Neuronal stem cell (in vitro differentiated cells): ENCODE measurements at regions not wholly inside any gene's neighbourhood (a gene's known extent, or its start where the extent isn't known, plus 50 kb on each side); places are given as distances from the start of the nearest gene placed in this dataset.

Experiments
- DNase-seq: peaks from one replicate; pipeline ENCODE4 v3.0.0-alpha.2; 2013; ENCODE audit warnings: low spot score
- H2AFZ ChIP-seq: one replicate; pipeline ENCODE4 v1.6.1; 2013; ENCODE audit warnings: mild to moderate bottlenecking, low read length, inconsistent platforms
- H2AK5ac ChIP-seq: 2 replicates; pipeline ENCODE4 v1.6.1; 2013; ENCODE audit warnings: low read depth, mild to moderate bottlenecking, inconsistent platforms, low read length, moderate library complexity, mixed read lengths
- H2BK120ac ChIP-seq: 2 replicates; pipeline ENCODE4 v1.6.1; 2013; ENCODE audit warnings: low read depth, mild to moderate bottlenecking, inconsistent platforms, low read length, moderate library complexity, mixed read lengths
- H2BK12ac ChIP-seq: one replicate; pipeline ENCODE4 v1.6.1; 2013; ENCODE audit warnings: low read length, inconsistent platforms
- H2BK15ac ChIP-seq: 2 replicates; pipeline ENCODE4 v1.6.1; 2013; ENCODE audit warnings: mild to moderate bottlenecking, low read length, inconsistent platforms, mixed read lengths
- H2BK5ac ChIP-seq: one replicate; pipeline ENCODE4 v1.6.1; 2013; ENCODE audit warnings: inconsistent platforms, mild to moderate bottlenecking, low read length, moderate library complexity
- H3K14ac ChIP-seq: one replicate; pipeline ENCODE4 v1.6.1; 2013; ENCODE audit warnings: low read length, inconsistent platforms
- H3K18ac ChIP-seq: 2 replicates; pipeline ENCODE4 v1.6.1; 2013; ENCODE audit warnings: low read length, inconsistent platforms
- H3K23ac ChIP-seq: 2 replicates; pipeline ENCODE4 v1.6.1; 2013; ENCODE audit warnings: low read depth, mild to moderate bottlenecking, mixed read lengths, low read length, inconsistent platforms; ENCODE audit not compliant: poor library complexity
- H3K27ac ChIP-seq: replicated peaks from 3 replicates; pipeline ENCODE4 v1.5.1; 2013; ENCODE audit warnings: low read length, inconsistent platforms
- H3K27me3 ChIP-seq, 3 experiments: 2 replicates each; pipeline ENCODE4 v1.6.1; 2013; ENCODE audit warnings: low read length in 3 of 3, mild to moderate bottlenecking in 2 of 3, inconsistent platforms in 1 of 3, low read depth in 1 of 3, mixed read lengths in 1 of 3, moderate library complexity in 1 of 3; ENCODE audit not compliant: control insufficient read depth in 3 of 3, insufficient read depth in 3 of 3
- H3K36me3 ChIP-seq, 2 donors: replicated peaks in 1 of 2; 2 replicates each; pipeline ENCODE4 v1.6.1; 2013; ENCODE audit warnings: low read length in 2 of 2; ENCODE audit not compliant: control insufficient read depth in 2 of 2, insufficient read depth in 2 of 2
- H3K4ac ChIP-seq: 2 replicates; pipeline ENCODE4 v1.6.1; 2013; ENCODE audit warnings: inconsistent platforms, mild to moderate bottlenecking, low read length, moderate library complexity
- H3K4me1 ChIP-seq, 2 donors: 1 replicate in 1 of 2; 2 replicates in 1 of 2; pipeline ENCODE4 v1.6.1; 2013; ENCODE audit warnings: low read length in 2 of 2, low read depth in 1 of 2; ENCODE audit not compliant: control insufficient read depth in 2 of 2, insufficient read depth in 1 of 2
- H3K4me2 ChIP-seq: one replicate; pipeline ENCODE4 v1.6.1; 2013; ENCODE audit warnings: mild to moderate bottlenecking, low read length, inconsistent platforms; ENCODE audit not compliant: insufficient read depth, poor library complexity, severe bottlenecking
- H3K4me3 ChIP-seq, 2 donors: 2 replicates each; pipeline ENCODE4 v1.5.1; 2013; ENCODE audit warnings: low read length in 2 of 2, mild to moderate bottlenecking in 2 of 2, inconsistent platforms in 1 of 2, moderate library complexity in 1 of 2
- H3K79me1 ChIP-seq: one replicate; pipeline ENCODE4 v1.6.1; 2013; ENCODE audit warnings: low read depth, mild to moderate bottlenecking, inconsistent platforms, low read length, moderate library complexity
- H3K9ac ChIP-seq: one replicate; pipeline ENCODE4 v1.6.1; 2013; ENCODE audit warnings: mild to moderate bottlenecking, low read depth, low read length, inconsistent platforms; ENCODE audit not compliant: poor library complexity
- H3K9me3 ChIP-seq, 2 donors: replicated peaks in 1 of 2; 2 replicates each; pipeline versions ENCODE3 to v1.6.1; 2013; ENCODE audit warnings: low read length in 2 of 2, mild to moderate bottlenecking in 2 of 2, inconsistent platforms in 1 of 2, low read depth in 1 of 2, mixed read lengths in 1 of 2, moderate library complexity in 1 of 2; ENCODE audit not compliant: control insufficient read depth in 2 of 2, insufficient read depth in 1 of 2
- H4K8ac ChIP-seq: one replicate; pipeline ENCODE4 v1.6.1; 2013; ENCODE audit warnings: low read depth, mild to moderate bottlenecking, inconsistent platforms, low read length, moderate library complexity
- H4K91ac ChIP-seq: one replicate; pipeline ENCODE4 v1.6.1; 2013; ENCODE audit warnings: low read length, low read depth, mild to moderate bottlenecking, inconsistent platforms; ENCODE audit not compliant: poor library complexity
- WGBS, 2 donors: extraction: QIAGEN DNeasy Blood & Tissue Kit; methylation state at CpG; one replicate each; pipeline ENCODE4 v1.1.7; 2013; ENCODE audit warnings: missing lambda C conversion rate in 2 of 2, mixed read lengths in 1 of 2; ENCODE audit not compliant: insufficient read length in 2 of 2, insufficient replicate concordance in 1 of 2; ENCODE audit errors: extremely low coverage in 2 of 2; 5-methylcytosine and 5-hydroxymethylcytosine counted together

GRCh38 chr7:82624965-82625364 is 181.4 kb upstream of the CACNA2D1 start:
- no peak overlapping the region for H3K4ac ChIP-seq
- H3K18ac ChIP-seq, result no peak overlapping the region
- peaks cover 0 to 2% (median 0%) of the 10 kb centered on the region in 3 experiments for H3K27me3 ChIP-seq
- no peak overlapping the region for H2BK5ac ChIP-seq
- H3K36me3 ChIP-seq, result no peaks in the 10 kb centered on the region
- no peak overlapping the region for H2AFZ ChIP-seq
- H3K9me3 ChIP-seq, result no peaks in the 10 kb centered on the region
- no peak overlapping the region for H3K4me3 ChIP-seq
- no peak overlapping the region for H3K4me2 ChIP-seq
- no peak overlapping the region for H2BK12ac ChIP-seq
- H3K14ac ChIP-seq, result no peak overlapping the region
- no peak for DNase-seq
- no peak overlapping the region for H3K23ac ChIP-seq
- no peak overlapping the region for H2BK15ac ChIP-seq
- no peaks in the 10 kb centered on the region for H3K79me1 ChIP-seq
- WGBS, 2 donors, result no CpG with 5 or more reads among the region's 1 CpG
- no peak overlapping the region for H3K27ac ChIP-seq
- no peak overlapping the region for H2AK5ac ChIP-seq
- H4K8ac ChIP-seq, result no peak overlapping the region
- no peak overlapping the region for H4K91ac ChIP-seq
- H3K4me1 ChIP-seq, result no peaks in the 10 kb centered on the region
- no peak overlapping the region for H2BK120ac ChIP-seq
- no peak overlapping the region for H3K9ac ChIP-seq

GRCh38 chr7:82624337-82624736 is 180.8 kb upstream of the CACNA2D1 start:
- H3K23ac ChIP-seq, result no peak overlapping the region
- no peaks in the 10 kb centered on the region for H3K9me3 ChIP-seq
- H3K4ac ChIP-seq, result no peak overlapping the region
- no peak overlapping the region for H4K8ac ChIP-seq
- WGBS, 2 donors, result no CpG with 5 or more reads among the region's 2 CpGs
- no peak overlapping the region for H3K18ac ChIP-seq
- no peak overlapping the region for H3K4me3 ChIP-seq
- no peaks in the 10 kb centered on the region for H3K36me3 ChIP-seq
- H3K27me3 ChIP-seq, result peaks cover 0 to 2% (median 0%) of the 10 kb centered on the region in 3 experiments
- H2BK12ac ChIP-seq, result no peak overlapping the region
- H2BK120ac ChIP-seq, result no peak overlapping the region
- no peak overlapping the region for H2BK5ac ChIP-seq
- H3K79me1 ChIP-seq, result no peaks in the 10 kb centered on the region
- H3K14ac ChIP-seq, result no peak overlapping the region
- no peak overlapping the region for H3K27ac ChIP-seq
- H2AK5ac ChIP-seq, result no peak overlapping the region
- no peak for DNase-seq
- H3K9ac ChIP-seq, result no peak overlapping the region
- no peak overlapping the region for H3K4me2 ChIP-seq
- H2BK15ac ChIP-seq, result no peak overlapping the region
- H3K4me1 ChIP-seq, result no peaks in the 10 kb centered on the region
- no peak overlapping the region for H2AFZ ChIP-seq
- no peak overlapping the region for H4K91ac ChIP-seq

- H3K36me3 ChIP-seq, result no peaks in the 10 kb centered on the region
Measured at GRCh38 chr7:82623812-82624211, 180.2 kb upstream of the CACNA2D1 start.

GRCh38 chr7:82617156-82617555 is 173.6 kb upstream of the CACNA2D1 start:
- Histone ChIP-seq H2AFZ (no peak overlapping the region), H3K4ac (no peak overlapping the region), H2BK5ac (no peak overlapping the region), H2BK15ac (no peak overlapping the region), H3K36me3 (no peaks in the 10 kb centered on the region), H4K91ac (no peak overlapping the region), H3K4me1 (no peaks in the 10 kb centered on the region), H2AK5ac (no peak overlapping the region), H3K27me3 (peaks cover 0 to 2% (median 0%) of the 10 kb centered on the region in 3 experiments), H3K4me3 (no peak overlapping the region), H3K23ac (no peak overlapping the region), H3K9ac (no peak overlapping the region), H3K4me2 (no peak overlapping the region), H2BK120ac (no peak overlapping the region), H4K8ac (no peak overlapping the region), H3K18ac (no peak overlapping the region), H2BK12ac (no peak overlapping the region), H3K79me1 (no peaks in the 10 kb centered on the region), H3K9me3 (no peaks in the 10 kb centered on the region), H3K14ac (no peak overlapping the region), H3K27ac (no peak overlapping the region)
- no peak for DNase-seq
- no CpG with 5 or more reads among the region's 1 CpG for WGBS, 2 donors

More at GRCh38 chr7:82623812-82624211, 180.2 kb upstream of the CACNA2D1 start:
- H3K23ac ChIP-seq, result no peak overlapping the region
- no peak overlapping the region for H2AFZ ChIP-seq
- H3K9ac ChIP-seq, result no peak overlapping the region
- H3K18ac ChIP-seq, result no peak overlapping the region
- H3K4ac ChIP-seq, result no peak overlapping the region
- no peak overlapping the region for H3K14ac ChIP-seq
- H3K9me3 ChIP-seq, result no peaks in the 10 kb centered on the region
- no peak overlapping the region for H2BK12ac ChIP-seq
- H3K4me2 ChIP-seq, result no peak overlapping the region
- H2AK5ac ChIP-seq, result no peak overlapping the region
- no peak overlapping the region for H3K27ac ChIP-seq
- no peak overlapping the region for H2BK15ac ChIP-seq
- no peak overlapping the region for H3K4me3 ChIP-seq
- no peaks in the 10 kb centered on the region for H3K79me1 ChIP-seq
- no peak for DNase-seq
- no peak overlapping the region for H2BK120ac ChIP-seq
- H3K27me3 ChIP-seq, result peaks cover 0 to 2% (median 0%) of the 10 kb centered on the region in 3 experiments
- no peak overlapping the region for H2BK5ac ChIP-seq
- H4K8ac ChIP-seq, result no peak overlapping the region
- H4K91ac ChIP-seq, result no peak overlapping the region
- H3K4me1 ChIP-seq, result no peaks in the 10 kb centered on the region
